WTC11 (cell line): ENCODE measurements at regions not wholly inside any gene's neighbourhood (a gene's known extent, or its start where the extent isn't known, plus 50 kb on each side); places are given as distances from the start of the nearest gene placed in this dataset.
A peak's percentile ranks its signal among the peaks of the same experiment; 100 is the strongest.

Source experiments
- ATAC-seq: fragments of 200-7000 bp; cut with Tn5 transposase; 2 replicates; pipeline ENCODE4 v1.10.0; 2021; ENCODE audit warnings: mild to moderate bottlenecking, moderate library complexity
- CTCF ChIA-PET: fragments of 300-600 bp; sonication (Branson Sonifier 250); formaldehyde crosslinking; loops from one replicate; lab custom pipeline; 2021; ENCODE audit warnings: antibody characterized with exemption; lab: Charles Lee
- POLR2A ChIA-PET: fragments of 350-600 bp; sonication (Branson Sonifier 250); formaldehyde crosslinking; loops from one replicate; lab custom pipeline; 2021; ENCODE audit warnings: antibody characterized with exemption; lab: Charles Lee
- DNase-seq: peaks from one replicate; pipeline ENCODE4 v3.0.0; 2021; ENCODE audit warnings: low spot score
- H3K27ac Mint-ChIP-seq: 2 replicates; pipeline ENCODE4 v1.8.0; 2021; ENCODE audit warnings: mixed read lengths
- H3K27me3 Mint-ChIP-seq: 2 replicates; pipeline ENCODE4 v1.8.0; 2021; ENCODE audit warnings: low read depth, mild to moderate bottlenecking, moderate library complexity, mixed read lengths
- H3K36me3 Mint-ChIP-seq: 2 replicates; pipeline ENCODE4 v1.8.0; 2021; ENCODE audit warnings: mixed read lengths
- H3K4me1 Mint-ChIP-seq: 2 replicates; pipeline ENCODE4 v1.8.0; 2022; ENCODE audit warnings: mixed read lengths
- H3K4me3 Mint-ChIP-seq: 2 replicates; pipeline ENCODE4 v1.8.0; 2021; ENCODE audit warnings: mild to moderate bottlenecking, moderate library complexity, mixed read lengths
- H3K9me3 Mint-ChIP-seq: 2 replicates; pipeline ENCODE4 v1.8.0; 2021; ENCODE audit warnings: mixed read lengths
- ATF3 ChIP-seq: sonication (generic); formaldehyde crosslinking; conservative IDR thresholded peaks from 2 replicates; pipeline ENCODE4 v1.8.1; 2022; ENCODE audit warnings: mild to moderate bottlenecking, missing genetic modification reagents
- ESRRA ChIP-seq: sonication (generic); formaldehyde crosslinking; IDR thresholded peaks from 2 replicates; pipeline ENCODE4 v1.8.1; 2022; ENCODE audit warnings: mild to moderate bottlenecking, missing genetic modification reagents, borderline replicate concordance
- ETV6 ChIP-seq: sonication (generic); formaldehyde crosslinking; IDR thresholded peaks from 2 replicates; pipeline ENCODE4 v1.8.1; 2022; ENCODE audit warnings: mild to moderate bottlenecking, missing genetic modification reagents
- GABPB1 ChIP-seq: sonication (generic); formaldehyde crosslinking; IDR thresholded peaks from 2 replicates; pipeline ENCODE4 v1.8.1; 2023; ENCODE audit warnings: mild to moderate bottlenecking, missing genetic modification reagents
- GRHL2 ChIP-seq: fragments of 250-450 bp; sonication (Bioruptor Pico); IDR thresholded peaks from 2 replicates; pipeline ENCODE4 v1.8.0; 2022; ENCODE audit warnings: mild to moderate bottlenecking, moderate library complexity; ENCODE audit not compliant: insufficient replicate concordance, severe bottlenecking
- GTF2I ChIP-seq: fragments of 250-450 bp; sonication (Bioruptor Pico); conservative IDR thresholded peaks from 2 replicates; pipeline ENCODE4 v1.4.0; 2021; ENCODE audit warnings: mild to moderate bottlenecking
- JUN ChIP-seq: sonication (generic); formaldehyde crosslinking; IDR thresholded peaks from 2 replicates; pipeline ENCODE4 v1.8.0; 2023; ENCODE audit warnings: mild to moderate bottlenecking, missing genetic modification reagents
- NFE2L1 ChIP-seq: sonication (generic); formaldehyde crosslinking; IDR thresholded peaks from 2 replicates; pipeline ENCODE4 v1.8.1; 2023; ENCODE audit warnings: missing genetic modification reagents
- NFYB ChIP-seq: sonication (generic); formaldehyde crosslinking; conservative IDR thresholded peaks from 2 replicates; pipeline ENCODE4 v1.8.0; 2022; ENCODE audit warnings: low read depth, missing genetic modification reagents
- NR1H2 ChIP-seq: sonication (generic); formaldehyde crosslinking; IDR thresholded peaks from 2 replicates; pipeline ENCODE4 v1.9.0; 2021; ENCODE audit warnings: mild to moderate bottlenecking, moderate library complexity, missing genetic modification reagents
- PRDM15 ChIP-seq: sonication (generic); formaldehyde crosslinking; IDR thresholded peaks from 2 replicates; pipeline ENCODE4 v1.8.0; 2022; ENCODE audit warnings: missing genetic modification reagents
- PREB ChIP-seq: sonication (generic); formaldehyde crosslinking; IDR thresholded peaks from 2 replicates; pipeline ENCODE4 v1.8.1; 2022; ENCODE audit warnings: mild to moderate bottlenecking, missing genetic modification reagents, moderate library complexity, borderline replicate concordance
- PRRX2 ChIP-seq: fragments of 250-450 bp; sonication (Bioruptor Pico); IDR thresholded peaks from 2 replicates; pipeline ENCODE4 v1.8.0; 2021; ENCODE audit warnings: mild to moderate bottlenecking
- RELA ChIP-seq: sonication (generic); formaldehyde crosslinking; IDR thresholded peaks from 2 replicates; pipeline ENCODE4 v1.8.1; 2022; ENCODE audit warnings: missing genetic modification reagents, mild to moderate bottlenecking, borderline replicate concordance
- TEAD1 ChIP-seq: sonication (generic); formaldehyde crosslinking; IDR thresholded peaks from 2 replicates; pipeline ENCODE4 v1.8.0; 2022; ENCODE audit warnings: mild to moderate bottlenecking, missing genetic modification reagents
- USF2 ChIP-seq: sonication (generic); formaldehyde crosslinking; IDR thresholded peaks from 2 replicates; pipeline ENCODE4 v1.8.1; 2023; ENCODE audit warnings: mild to moderate bottlenecking, missing genetic modification reagents, moderate library complexity
- ZNF263 ChIP-seq: sonication (generic); formaldehyde crosslinking; IDR thresholded peaks from 2 replicates; pipeline ENCODE4 v1.8.1; 2022; ENCODE audit warnings: low read depth, mild to moderate bottlenecking, moderate library complexity, missing genetic modification reagents
- ZNF425 ChIP-seq: fragments of 250-450 bp; sonication (Bioruptor Pico); conservative IDR thresholded peaks from 2 replicates; pipeline ENCODE4 v1.9.0; 2021; ENCODE audit warnings: mild to moderate bottlenecking
- TF ChIP-seq, protein P1 (sequence below): sonication (generic); formaldehyde crosslinking; IDR thresholded peaks from 2 replicates; pipeline ENCODE4 v1.8.0; 2023; ENCODE audit warnings: missing genetic modification reagents
- TF ChIP-seq, protein P2 (sequence below): sonication (generic); formaldehyde crosslinking; IDR thresholded peaks from 2 replicates; pipeline ENCODE4 v1.8.1; 2022; ENCODE audit warnings: low read depth, mild to moderate bottlenecking, moderate library complexity, missing genetic modification reagents, borderline replicate concordance

GRCh38 chr1:187415065-187415464 is 586.3 kb downstream of the PLA2G4A start:
- ATAC-seq (no peak), DNase-seq (no peak)
- H3K36me3 Mint-ChIP-seq, result 0 out of 2 replicates have a peak, but pooled peaks cover 4% of the 10 kb centered on the region
- CTCF ChIA-PET, result no interaction called here
- TF ChIP-seq NR1H2 (CRISPR knock-in tag), result no peak
- no peak for TF ChIP-seq GRHL2
- TF ChIP-seq PRDM15 (CRISPR knock-in tag), result no peak
- TF ChIP-seq ESRRA (CRISPR knock-in tag), result no peak
- TF ChIP-seq NFE2L1 (CRISPR knock-in tag), result no peak
- TF ChIP-seq ATF3, result no peak
- TF ChIP-seq GTF2I (CRISPR knock-in tag), result no peak
- TF ChIP-seq ETV6 (CRISPR knock-in tag), result no peak
- no peak for TF ChIP-seq RELA
- no peak for TF ChIP-seq PREB (CRISPR knock-in tag)
- no peak for TF ChIP-seq ZNF263
- no peak for TF ChIP-seq JUN (CRISPR knock-in tag)
- TF ChIP-seq GABPB1 (CRISPR knock-in tag), result no peak
- TF ChIP-seq, protein P1, sequence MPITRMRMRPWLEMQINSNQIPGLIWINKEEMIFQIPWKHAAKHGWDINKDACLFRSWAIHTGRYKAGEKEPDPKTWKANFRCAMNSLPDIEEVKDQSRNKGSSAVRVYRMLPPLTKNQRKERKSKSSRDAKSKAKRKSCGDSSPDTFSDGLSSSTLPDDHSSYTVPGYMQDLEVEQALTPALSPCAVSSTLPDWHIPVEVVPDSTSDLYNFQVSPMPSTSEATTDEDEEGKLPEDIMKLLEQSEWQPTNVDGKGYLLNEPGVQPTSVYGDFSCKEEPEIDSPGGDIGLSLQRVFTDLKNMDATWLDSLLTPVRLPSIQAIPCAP (CRISPR knock-in tag), result no peak
- no peak for TF ChIP-seq ZNF425 (CRISPR knock-in tag)
- TF ChIP-seq, protein P2, sequence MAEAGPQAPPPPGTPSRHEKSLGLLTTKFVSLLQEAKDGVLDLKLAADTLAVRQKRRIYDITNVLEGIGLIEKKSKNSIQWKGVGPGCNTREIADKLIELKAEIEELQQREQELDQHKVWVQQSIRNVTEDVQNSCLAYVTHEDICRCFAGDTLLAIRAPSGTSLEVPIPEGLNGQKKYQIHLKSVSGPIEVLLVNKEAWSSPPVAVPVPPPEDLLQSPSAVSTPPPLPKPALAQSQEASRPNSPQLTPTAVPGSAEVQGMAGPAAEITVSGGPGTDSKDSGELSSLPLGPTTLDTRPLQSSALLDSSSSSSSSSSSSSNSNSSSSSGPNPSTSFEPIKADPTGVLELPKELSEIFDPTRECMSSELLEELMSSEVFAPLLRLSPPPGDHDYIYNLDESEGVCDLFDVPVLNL (CRISPR knock-in tag), result no peak
- no peak for TF ChIP-seq PRRX2 (CRISPR knock-in tag)
- H3K27me3 Mint-ChIP-seq, result no peaks in the 10 kb centered on the region
- POLR2A ChIA-PET, result no interaction called here
- peaks cover 9% of the 10 kb centered on the region for H3K9me3 Mint-ChIP-seq
- H3K27ac Mint-ChIP-seq, result no peak overlapping the region
- H3K4me1 Mint-ChIP-seq, result peaks cover 30% of the 10 kb centered on the region
- H3K4me3 Mint-ChIP-seq, result no peak overlapping the region

- TF ChIP-seq NFYB (CRISPR knock-in tag), result peak; percentile 65
- TF ChIP-seq USF2 (CRISPR knock-in tag), result peak; percentile 57; the same call in 1 of the 2 replicates
- no peak for TF ChIP-seq TEAD1 (CRISPR knock-in tag)
- TF ChIP-seq, all 79 proteins: peak for 2
- Mint-ChIP-seq H3K36me3 (0 out of 2 replicates have a peak, but pooled peaks cover 4% of the 10 kb centered on the region), H3K4me1 (peaks cover 30% of the 10 kb centered on the region), H3K27ac (no peak overlapping the region), H3K4me3 (no peak overlapping the region), H3K27me3 (no peaks in the 10 kb centered on the region), H3K9me3 (peaks cover 9% of the 10 kb centered on the region)
- ChIA-PET POLR2A (no interaction called here), CTCF (no interaction called here)
- DNase-seq (no peak), ATAC-seq (no peak)
Observed at GRCh38 chr1:187417520-187417919, 588.8 kb downstream of the PLA2G4A start.
